Activated CD4-positive, alpha-beta T cell treated with anti-CD3 and anti-CD28 coated beads, Interleukin-2, Interleukin-6, amounts not matched to agents 100 ng/mL and 50 ng/mL, durations not matched to agents 16 hours and 8 hours (primary cell): ENCODE measurements at regions not wholly inside any gene's neighbourhood (a gene's known extent, or its start where the extent isn't known, plus 50 kb on each side); places are given as distances from the start of the nearest gene placed in this dataset.
A peak's percentile ranks its signal among the peaks of the same experiment; 100 is the strongest.

Experiments used
- DNase-seq: peaks from one replicate; pipeline ENCODE4 v3.0.0-alpha.2; 2020

GRCh38 chr14:39939023-39939422 is 506.8 kb upstream of the FBXO33 start:
- no peak for DNase-seq

DNA sequence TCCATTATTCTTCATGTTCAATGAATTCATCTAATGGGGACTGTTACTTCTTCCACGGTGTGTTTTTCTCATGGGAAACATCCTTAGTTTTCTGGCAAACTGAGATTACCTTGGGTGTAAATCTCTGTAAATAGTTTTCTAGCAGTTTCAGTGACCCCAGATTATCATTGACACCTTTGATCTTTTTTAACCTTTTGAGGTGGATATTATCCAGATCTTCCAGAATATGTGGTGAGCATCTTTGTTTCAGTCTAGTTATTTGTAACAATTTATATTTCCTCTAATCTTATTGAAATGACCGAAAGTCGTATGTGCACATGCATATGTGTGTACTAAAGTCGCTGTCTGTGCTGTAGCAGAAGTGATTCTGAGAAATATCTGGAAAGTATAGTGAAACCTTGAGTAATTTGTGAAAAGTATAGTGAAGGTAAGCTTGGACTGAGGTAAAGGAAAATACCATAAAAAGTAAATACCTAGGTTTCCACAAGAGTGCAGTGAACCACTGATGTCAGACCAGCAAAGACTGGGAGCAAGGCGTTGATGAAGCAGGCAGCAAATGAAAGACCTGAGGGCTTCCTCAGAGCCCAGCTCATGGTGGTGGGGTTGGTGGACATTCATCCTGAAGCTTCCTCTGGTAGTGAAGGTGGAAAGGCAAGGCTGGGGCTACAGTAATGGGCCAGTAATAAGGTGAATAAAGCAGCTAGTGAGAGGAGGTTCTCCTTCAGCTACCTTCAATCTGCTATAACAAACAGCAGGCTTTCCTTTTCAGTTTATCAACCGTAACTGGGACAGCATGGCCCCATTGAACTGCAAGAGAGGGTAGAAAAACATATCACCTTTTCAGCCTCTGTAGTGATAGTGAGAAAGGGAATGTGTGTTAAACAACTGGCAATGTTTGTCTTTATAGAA is 480.2 kb upstream of the FBXO33 start:
- DNase-seq: peak; percentile 13

GRCh38 chr14:39897657-39898056 is 465.4 kb upstream of the FBXO33 start:
- no peak for DNase-seq

- DNase-seq: no peak
Observed at GRCh38 chr14:39890026-39890425, 457.8 kb upstream of the FBXO33 start.

DNA sequence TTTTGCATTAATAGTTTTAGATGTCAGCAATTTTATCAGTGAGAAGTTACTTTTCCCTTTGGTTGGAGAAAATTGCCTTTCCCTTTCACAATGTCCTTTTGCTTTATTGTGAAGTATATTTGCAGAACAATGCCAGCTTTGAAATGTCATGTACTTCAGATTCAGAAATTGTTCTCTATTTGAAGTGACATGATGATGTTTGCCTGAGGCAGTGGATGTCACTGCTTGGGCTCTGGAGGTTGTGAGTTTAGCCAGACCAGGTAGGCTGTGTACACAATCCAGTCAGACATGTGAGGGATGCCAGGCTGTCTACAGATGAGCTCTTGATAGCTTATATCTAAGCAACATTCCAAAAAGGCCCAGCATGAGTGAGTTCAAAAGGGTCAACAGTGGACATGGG is 451.9 kb upstream of the FBXO33 start:
- DNase-seq: no peak

DNA sequence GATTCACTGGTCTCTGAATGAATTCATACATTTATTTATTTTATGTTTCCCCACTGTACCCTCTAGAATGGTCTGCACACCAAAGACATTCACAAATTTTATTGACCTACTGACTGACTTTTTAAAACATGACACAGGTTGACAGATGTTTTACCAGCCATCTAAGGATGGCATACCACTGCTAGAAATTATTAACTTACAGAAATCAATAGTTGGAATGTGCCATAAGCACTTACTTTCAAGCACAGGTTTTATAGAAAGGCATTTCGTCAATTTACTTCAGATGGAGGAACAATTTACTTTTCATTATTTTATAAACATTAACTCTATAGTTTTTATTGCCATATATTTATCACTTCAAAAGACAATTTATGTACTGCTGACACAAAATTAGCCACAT is 448.7 kb upstream of the FBXO33 start:
- no peak for DNase-seq

- DNase-seq: no peak
Observed at GRCh38 chr14:39880106-39880695, 448.0 kb upstream of the FBXO33 start.

DNA sequence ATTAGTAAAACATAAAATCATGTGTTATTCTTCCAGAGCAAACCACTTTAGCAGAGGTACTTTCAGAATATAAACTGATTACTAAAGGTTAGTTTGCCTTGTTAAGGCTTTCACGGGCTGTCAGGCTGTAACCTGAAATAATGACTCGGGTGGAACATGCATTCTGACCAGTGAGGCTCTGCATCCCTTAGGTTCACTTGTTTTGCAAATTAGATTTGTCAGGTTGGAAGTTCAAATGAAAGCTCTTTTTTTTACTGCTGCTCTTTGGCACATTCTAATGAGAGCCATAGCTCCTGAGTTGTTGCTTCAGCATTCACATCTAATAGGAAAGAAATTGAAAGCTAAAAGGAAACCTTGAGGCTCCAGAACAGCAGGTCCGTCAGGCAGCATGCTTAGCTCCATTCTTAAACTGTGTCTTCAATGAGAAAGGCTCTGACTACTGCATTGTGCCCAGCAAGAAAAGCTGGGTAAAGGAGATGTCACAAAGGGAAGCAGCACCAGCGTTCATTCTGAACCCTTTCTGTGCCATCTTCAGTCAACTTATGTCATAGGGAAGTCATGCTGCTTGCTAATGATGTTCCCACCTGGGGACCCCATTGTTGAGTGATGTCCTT is 445.5 kb upstream of the FBXO33 start:
- no peak for DNase-seq

DNA sequence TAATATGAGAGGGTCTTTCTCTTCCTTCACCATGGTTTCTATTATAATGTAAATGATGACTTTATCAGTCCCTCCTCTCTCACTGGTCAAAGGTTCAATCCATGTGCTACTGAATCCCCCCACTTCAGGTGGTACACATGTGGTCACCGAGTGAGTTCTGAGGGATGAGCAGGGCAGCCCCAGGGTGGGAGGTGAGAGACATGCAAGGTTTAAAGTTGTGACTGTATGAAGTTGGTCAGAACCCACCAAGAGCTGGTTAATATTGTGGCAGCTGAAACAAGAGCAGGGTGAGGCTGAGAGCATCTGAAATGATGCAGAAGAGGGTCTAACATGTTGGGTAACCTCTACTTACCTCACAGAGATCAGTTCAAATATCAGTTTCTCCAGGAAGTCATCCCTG is 444.7 kb upstream of the FBXO33 start:
- no peak for DNase-seq

GRCh38 chr14:39875028-39875427 is 442.8 kb upstream of the FBXO33 start:
- DNase-seq: no peak

- no peak for DNase-seq
Observed at GRCh38 chr14:39873791-39874190, 441.6 kb upstream of the FBXO33 start.

GRCh38 chr14:39868949-39869348 is 436.7 kb upstream of the FBXO33 start:
- DNase-seq: no peak

DNA sequence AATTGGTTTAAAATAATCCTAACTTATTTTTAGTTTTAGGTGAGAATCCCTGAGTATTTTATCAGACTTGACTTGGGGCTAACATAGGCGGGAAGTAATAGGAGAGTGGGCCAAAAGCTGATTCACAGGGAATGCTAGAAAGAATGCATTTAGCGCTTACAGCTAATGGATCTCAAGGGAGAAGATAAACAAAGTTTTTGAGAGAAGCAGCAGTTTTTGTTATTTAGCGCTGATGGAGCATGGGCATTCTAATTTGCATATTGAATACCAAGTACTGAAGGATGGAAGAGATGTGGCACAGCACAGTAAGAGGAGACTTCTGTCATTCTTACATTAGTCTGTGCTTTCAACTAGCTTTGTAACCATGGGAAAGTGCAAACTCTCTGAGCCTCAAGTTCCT is 436.0 kb upstream of the FBXO33 start:
- DNase-seq: no peak

- no peak for DNase-seq
Observed at GRCh38 chr14:39863441-39863840, 431.2 kb upstream of the FBXO33 start.

DNA sequence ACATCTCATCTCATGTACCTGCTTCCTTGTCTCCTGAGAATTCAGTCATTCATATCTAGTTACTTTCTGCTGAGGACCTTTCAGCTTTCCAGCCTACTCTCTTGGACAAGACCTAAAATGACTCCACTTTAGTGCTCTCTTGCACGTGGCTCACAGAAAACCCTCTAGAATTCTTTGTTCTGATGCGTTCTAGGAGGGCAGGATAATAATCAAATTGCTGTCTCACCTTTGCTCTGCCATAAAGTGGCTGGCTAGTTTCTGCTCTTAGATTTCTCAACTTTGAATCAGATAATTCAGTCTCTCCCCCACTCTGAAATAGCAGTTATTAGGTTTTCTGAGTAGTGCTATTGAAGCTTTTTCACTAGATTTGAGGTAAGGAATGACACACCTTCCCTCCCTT is 429.5 kb upstream of the FBXO33 start:
- no peak for DNase-seq

- DNase-seq: no peak
Observed at GRCh38 chr14:39861229-39861600, 429.0 kb upstream of the FBXO33 start.

DNA sequence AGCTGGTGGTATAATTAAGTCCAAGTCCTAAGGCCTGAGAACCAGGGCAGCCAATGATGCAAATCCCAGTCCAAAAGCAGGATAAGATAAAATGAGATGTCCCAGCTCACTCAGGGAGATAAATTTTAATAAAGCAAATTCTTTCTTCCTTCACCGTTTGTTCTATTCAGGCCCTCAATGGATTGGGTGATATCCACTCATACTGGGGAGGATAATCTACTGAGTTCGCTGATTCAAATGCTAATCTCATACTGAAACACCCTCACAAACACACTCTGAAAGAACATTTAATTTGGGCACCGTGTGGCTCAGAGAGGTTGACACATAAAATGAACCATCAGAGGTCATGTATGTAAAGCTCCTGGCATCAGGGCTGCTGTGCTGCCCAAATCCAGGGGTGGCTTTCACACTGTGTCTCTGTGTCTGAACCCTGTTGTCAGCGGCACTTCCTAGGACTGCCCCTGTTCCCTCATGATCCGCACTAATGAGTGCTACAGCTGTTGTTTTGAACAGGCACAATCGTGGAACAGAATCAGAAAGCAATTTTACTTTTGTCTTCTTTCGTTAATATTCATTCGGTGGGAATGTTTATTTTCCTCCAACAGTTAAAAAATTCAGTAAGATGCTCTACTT is 428.5 kb upstream of the FBXO33 start:
- no peak for DNase-seq

- DNase-seq: no peak
Observed at GRCh38 chr14:39859314-39859713, 427.1 kb upstream of the FBXO33 start.

GRCh38 chr14:39857376-39858055 is 425.3 kb upstream of the FBXO33 start:
- no peak for DNase-seq

DNA sequence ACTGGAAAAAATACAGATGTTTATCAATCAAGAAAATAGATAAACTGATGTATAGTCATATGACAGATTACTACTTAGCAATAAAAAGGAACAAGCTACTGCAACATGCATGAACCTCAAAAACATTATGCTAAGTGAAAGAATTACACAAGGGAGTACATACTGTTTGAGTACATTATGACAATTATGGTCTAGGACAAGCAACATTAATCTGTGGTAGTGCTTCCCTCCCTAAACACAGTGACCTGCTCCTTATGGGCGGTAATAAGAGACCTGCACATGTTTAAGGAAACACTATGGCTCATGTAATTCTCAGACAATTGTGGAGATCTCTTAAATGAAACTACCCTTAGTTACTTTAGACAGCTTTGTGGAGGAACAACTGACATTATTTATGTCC is 421.2 kb upstream of the FBXO33 start:
- no peak for DNase-seq

DNA sequence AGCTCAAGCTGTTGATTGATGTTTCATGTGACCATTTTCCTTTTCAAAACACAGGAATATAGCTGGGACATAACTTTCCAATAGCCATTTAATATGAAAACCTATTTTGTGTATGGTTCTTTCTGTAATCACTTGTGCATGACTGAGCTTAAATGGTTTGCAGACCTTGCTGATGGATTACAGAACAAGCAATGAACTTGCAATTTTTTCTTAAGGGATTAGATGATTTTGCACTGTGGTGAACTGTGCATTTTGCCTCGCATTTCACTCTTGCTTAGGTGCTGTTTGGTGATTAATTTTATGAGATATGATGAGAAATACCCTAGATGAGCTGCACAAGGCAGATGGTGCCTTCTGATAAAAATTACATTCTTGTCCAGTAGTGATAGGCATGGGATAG is 419.0 kb upstream of the FBXO33 start:
- no peak for DNase-seq

- no peak for DNase-seq
Observed at GRCh38 chr14:39847852-39848251, 415.6 kb upstream of the FBXO33 start.

DNA sequence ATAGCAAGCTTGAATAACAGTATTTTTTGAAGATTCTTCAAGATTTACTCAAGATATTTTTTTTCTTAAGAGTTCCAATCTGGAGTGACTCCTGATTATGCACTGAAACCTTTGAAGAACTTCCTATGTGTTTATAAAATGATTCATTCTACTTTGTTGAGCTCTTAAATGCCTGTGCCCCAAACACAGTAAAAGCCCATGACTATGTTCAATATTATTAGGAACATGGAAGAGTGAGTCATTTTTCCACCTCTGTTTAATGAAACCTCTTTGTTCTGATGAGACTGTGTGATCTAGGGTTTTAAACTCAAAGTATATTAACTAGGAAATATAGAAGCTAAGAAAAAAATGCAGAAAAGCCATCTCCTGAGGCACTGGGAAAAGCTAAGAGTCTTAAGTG is 415.0 kb upstream of the FBXO33 start:
- DNase-seq: no peak
